ENCODE measurements at regions not wholly inside any gene's neighbourhood (a gene's known extent, or its start where the extent isn't known, plus 50 kb on each side); places are given as distances from the start of the nearest gene placed in this dataset.
"Not testable (repeated sequence)": the region's sequence is repeated elsewhere in the genome, so short reads cannot be mapped to it uniquely, and the experiment has no call there.

- Histone ChIP-seq H3K4me1 (ENCODE audit: insufficient read depth) (no peaks in the 10 kb centered on the region), H3K4me3 (ENCODE audit: low read depth, low read length) (no peak overlapping the region), H3K36me3 (ENCODE audit: insufficient read depth) (no peaks in the 10 kb centered on the region), H3K27ac (ENCODE audit: low read depth) (no peak overlapping the region)
- DNase-seq (ENCODE audit: extremely low spot score) = no peak
Measured at GRCh38 chr16:56029026-56029425, 153.9 kb upstream of the CES5A start.

- no peak overlapping the region for H3K4me3 ChIP-seq (ENCODE audit: low read depth, low read length)
- 62% methylated on average over 2 of the region's 2 CpGs for whole genome bisulfite sequencing
- H3K27ac ChIP-seq (ENCODE audit: low read depth) = no peak overlapping the region
- no peaks in the 10 kb centered on the region for H3K36me3 ChIP-seq (ENCODE audit: insufficient read depth)
- no peaks in the 10 kb centered on the region for H3K4me1 ChIP-seq (ENCODE audit: insufficient read depth)
- DNase-seq (ENCODE audit: extremely low spot score) = no peak
Measured at GRCh38 chr16:56022818-56023217, 147.6 kb upstream of the CES5A start.

- Histone ChIP-seq H3K4me3 (ENCODE audit: low read depth, low read length) (no peak overlapping the region), H3K4me1 (ENCODE audit: insufficient read depth) (no peaks in the 10 kb centered on the region), H3K27ac (ENCODE audit: low read depth) (no peak overlapping the region), H3K36me3 (ENCODE audit: insufficient read depth) (no peaks in the 10 kb centered on the region)
- DNase-seq (ENCODE audit: extremely low spot score) = no peak
Measured at GRCh38 chr16:56019274-56019673, 144.1 kb upstream of the CES5A start.

- H3K36me3 ChIP-seq (ENCODE audit: insufficient read depth) = no peaks in the 10 kb centered on the region
- 22% methylated on average over 6 of the region's 6 CpGs for WGBS
Measured at GRCh38 chr16:56013962-56014552, 138.9 kb upstream of the CES5A start.

DNA sequence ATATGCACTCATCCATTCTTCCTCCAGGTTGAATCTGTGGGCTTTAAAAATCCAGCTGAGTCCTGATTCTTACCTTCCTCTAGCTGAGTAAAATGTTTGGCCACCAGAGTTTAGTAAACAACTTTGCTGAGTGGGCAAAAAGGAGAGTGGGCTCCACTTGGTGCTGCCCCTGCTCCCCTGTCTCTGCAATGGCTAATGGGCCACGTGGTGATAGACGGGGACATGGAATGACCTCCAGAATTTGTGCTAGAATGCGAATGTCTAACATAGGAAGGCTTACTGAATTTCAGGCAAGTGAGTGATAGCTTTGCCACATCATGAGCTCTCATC lies 137.3 kb upstream of the CES5A start:
- Histone ChIP-seq H3K27ac (ENCODE audit: low read depth) (no peak overlapping the region), H3K4me1 (ENCODE audit: insufficient read depth) (no peaks in the 10 kb centered on the region), H3K36me3 (ENCODE audit: insufficient read depth) (no peaks in the 10 kb centered on the region), H3K4me3 (ENCODE audit: low read depth, low read length) (no peak overlapping the region)
- 67% methylated on average over 3 of the region's 3 CpGs for WGBS
- no peak for DNase-seq (ENCODE audit: extremely low spot score)

More at GRCh38 chr16:56013962-56014552, 138.9 kb upstream of the CES5A start:
- no peak for DNase-seq (ENCODE audit: extremely low spot score)
- Histone ChIP-seq H3K27ac (ENCODE audit: low read depth) (no peak overlapping the region), H3K4me1 (ENCODE audit: insufficient read depth) (no peaks in the 10 kb centered on the region), H3K4me3 (ENCODE audit: low read depth, low read length) (no peak overlapping the region)

DNA sequence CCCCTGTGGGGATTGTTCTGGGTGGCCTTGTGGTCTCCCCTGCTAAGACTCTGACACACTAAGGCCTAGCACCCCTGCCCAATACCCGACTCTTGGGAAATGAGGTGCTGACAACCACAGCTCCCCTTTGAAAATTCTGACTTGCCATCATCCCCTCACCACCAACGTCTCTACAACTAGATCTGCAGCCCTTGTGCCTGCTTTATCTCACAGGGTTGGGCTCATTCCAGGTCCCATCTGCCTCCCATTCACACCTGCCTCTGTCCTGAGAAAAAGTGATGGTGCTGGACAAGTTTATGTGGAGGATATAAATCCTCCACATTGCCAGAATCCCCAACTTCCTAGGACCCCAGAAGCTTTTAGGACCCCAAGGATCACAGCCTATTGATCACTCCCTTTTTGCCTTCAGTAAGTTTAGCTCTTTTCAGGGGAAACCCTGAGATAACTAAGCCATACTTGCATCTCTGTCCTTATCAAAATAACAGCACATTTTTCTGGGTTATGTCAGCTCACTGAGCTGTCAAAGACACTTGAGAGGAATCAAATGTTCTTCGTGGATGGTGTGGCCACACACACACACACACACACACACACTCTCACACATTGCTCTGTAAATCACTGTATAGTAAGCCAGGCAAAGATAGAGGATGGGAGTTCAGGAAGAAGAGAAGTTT lies 136.8 kb upstream of the CES5A start:
- no peak for DNase-seq (ENCODE audit: extremely low spot score)
- Histone ChIP-seq H3K4me3 (ENCODE audit: low read depth, low read length) (no peak overlapping the region), H3K4me1 (ENCODE audit: insufficient read depth) (no peaks in the 10 kb centered on the region), H3K36me3 (ENCODE audit: insufficient read depth) (no peaks in the 10 kb centered on the region), H3K27ac (ENCODE audit: low read depth) (no peak overlapping the region)
- 22% methylated on average over 3 of the region's 3 CpGs for WGBS

GRCh38 chr16:56005958-56006357 lies 130.8 kb upstream of the CES5A start:
- 29% methylated on average over 1 of the region's 1 CpG for whole genome bisulfite sequencing
- no peak for DNase-seq (ENCODE audit: extremely low spot score)
- Histone ChIP-seq H3K27ac (ENCODE audit: low read depth) (no peak overlapping the region), H3K4me3 (ENCODE audit: low read depth, low read length) (no peak overlapping the region), H3K4me1 (ENCODE audit: insufficient read depth) (no peaks in the 10 kb centered on the region), H3K36me3 (ENCODE audit: insufficient read depth) (no peaks in the 10 kb centered on the region)

DNA sequence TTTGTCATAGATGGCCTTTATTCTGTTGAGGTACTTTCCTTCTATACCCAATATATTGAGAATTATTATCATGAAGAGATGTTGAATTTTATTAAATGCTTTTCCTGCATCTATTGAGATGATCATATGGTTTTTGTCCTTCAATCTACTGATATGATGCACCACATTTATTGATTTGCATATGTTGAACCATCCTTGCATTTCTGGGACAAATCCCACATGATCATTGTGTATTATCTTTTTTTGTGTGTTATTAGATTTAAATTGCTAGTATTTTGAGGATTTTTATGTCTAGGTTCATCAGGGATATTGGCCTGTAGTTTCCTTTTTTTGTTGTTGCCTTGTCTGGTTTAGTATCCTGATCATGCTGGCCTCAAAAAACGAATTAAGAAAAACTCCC lies 124.5 kb upstream of the CES5A start:
- Histone ChIP-seq H3K36me3 (ENCODE audit: insufficient read depth) (no peaks in the 10 kb centered on the region), H3K4me1 (ENCODE audit: insufficient read depth) (no peaks in the 10 kb centered on the region), H3K27ac (ENCODE audit: low read depth) (no peak overlapping the region), H3K4me3 (ENCODE audit: low read depth, low read length) (no peak overlapping the region)
- DNase-seq (ENCODE audit: extremely low spot score) = no peak
- WGBS = 27% methylated on average over 1 of the region's 1 CpG

- H3K27ac ChIP-seq (ENCODE audit: low read depth) = no peak overlapping the region
- DNase-seq (ENCODE audit: extremely low spot score) = no peak
- 88% methylated on average over 3 of the region's 3 CpGs for WGBS
- no peak overlapping the region for H3K4me3 ChIP-seq (ENCODE audit: low read depth, low read length)
- H3K4me1 ChIP-seq (ENCODE audit: insufficient read depth) = no peaks in the 10 kb centered on the region
- no peaks in the 10 kb centered on the region for H3K36me3 ChIP-seq (ENCODE audit: insufficient read depth)
Measured at GRCh38 chr16:55993088-55993487, 117.9 kb upstream of the CES5A start.

DNA sequence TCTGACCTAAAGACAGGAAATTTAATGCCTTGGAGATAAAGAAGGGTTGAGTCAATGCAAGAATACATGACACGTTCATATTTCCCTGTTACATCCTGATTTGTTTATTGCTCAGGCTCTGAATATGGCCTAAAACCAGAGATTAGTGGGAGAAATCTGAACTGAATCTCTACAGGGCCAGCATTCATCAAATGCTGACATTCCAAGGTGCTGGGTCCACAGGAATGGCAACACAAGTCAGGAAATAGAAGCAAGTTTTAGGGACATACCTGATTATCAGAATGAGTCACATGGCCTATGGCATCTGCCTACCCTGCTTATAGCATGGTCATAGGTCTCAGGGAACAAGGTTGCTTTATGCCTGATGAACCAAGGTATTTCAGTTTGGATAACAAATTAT lies 117.4 kb upstream of the CES5A start:
- no peak overlapping the region for H3K4me3 ChIP-seq (ENCODE audit: low read depth, low read length)
- H3K27ac ChIP-seq (ENCODE audit: low read depth) = no peak overlapping the region
- 13% methylated on average over 1 of the region's 1 CpG for WGBS
- no peaks in the 10 kb centered on the region for H3K36me3 ChIP-seq (ENCODE audit: insufficient read depth)
- DNase-seq (ENCODE audit: extremely low spot score) = no peak
- H3K4me1 ChIP-seq (ENCODE audit: insufficient read depth) = no peaks in the 10 kb centered on the region

DNA sequence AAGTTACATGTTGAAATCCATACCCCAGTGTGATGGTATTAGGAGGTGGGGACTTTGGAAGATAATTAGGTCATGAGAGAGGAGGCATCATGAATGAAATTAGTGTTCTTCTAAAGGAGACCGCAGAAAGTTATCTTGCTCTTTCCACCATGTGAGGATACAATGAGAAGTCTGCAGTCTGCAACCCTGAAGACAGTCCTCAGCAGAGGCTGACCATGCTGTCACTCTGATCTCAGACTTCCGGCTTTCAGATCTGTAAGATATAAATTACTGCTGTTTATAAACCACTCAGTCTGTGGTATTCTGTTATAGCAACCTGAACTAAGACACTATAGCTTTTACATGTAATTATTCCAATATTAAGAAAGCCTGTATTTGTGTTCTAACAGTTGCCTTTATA lies 116.7 kb upstream of the CES5A start:
- H3K4me1 ChIP-seq (ENCODE audit: insufficient read depth) = no peaks in the 10 kb centered on the region
- no peak overlapping the region for H3K4me3 ChIP-seq (ENCODE audit: low read depth, low read length)
- DNase-seq (ENCODE audit: extremely low spot score) = no peak
- no peaks in the 10 kb centered on the region for H3K36me3 ChIP-seq (ENCODE audit: insufficient read depth)
- no peak overlapping the region for H3K27ac ChIP-seq (ENCODE audit: low read depth)
- 53% methylated on average over 2 of the region's 2 CpGs for WGBS

- Histone ChIP-seq H3K4me1 (ENCODE audit: insufficient read depth) (no peaks in the 10 kb centered on the region), H3K4me3 (ENCODE audit: low read depth, low read length) (no peak overlapping the region), H3K36me3 (ENCODE audit: insufficient read depth) (no peaks in the 10 kb centered on the region), H3K27ac (ENCODE audit: low read depth) (no peak overlapping the region)
- no peak for DNase-seq (ENCODE audit: extremely low spot score)
- WGBS = 94% methylated on average over 18 of the region's 18 CpGs
Measured at GRCh38 chr16:55989569-55989907, 114.4 kb upstream of the CES5A start.

GRCh38 chr16:55988850-55989568 lies 113.8 kb upstream of the CES5A start:
- 94% methylated on average over 48 of the region's 48 CpGs for WGBS

GRCh38 chr16:55988013-55988412 lies 112.8 kb upstream of the CES5A start:
- Histone ChIP-seq H3K4me3 (ENCODE audit: low read depth, low read length) (no peak overlapping the region), H3K36me3 (ENCODE audit: insufficient read depth) (no peaks in the 10 kb centered on the region), H3K27ac (ENCODE audit: low read depth) (no peak overlapping the region), H3K4me1 (ENCODE audit: insufficient read depth) (no peaks in the 10 kb centered on the region)
- 95% methylated on average over 1 of the region's 1 CpG for WGBS
- DNase-seq (ENCODE audit: extremely low spot score) = no peak

More at GRCh38 chr16:55988850-55989568, 113.8 kb upstream of the CES5A start:
- H3K36me3 ChIP-seq (ENCODE audit: insufficient read depth); H3K27ac ChIP-seq (ENCODE audit: low read depth); DNase-seq (ENCODE audit: extremely low spot score); H3K4me3 ChIP-seq (ENCODE audit: low read depth, low read length); H3K4me1 ChIP-seq (ENCODE audit: insufficient read depth): not testable (repeated sequence)

Measured in urinary bladder (tissue), 3 donors.